ENCODE measurements at regions not wholly inside any gene's neighbourhood (a gene's known extent, or its start where the extent isn't known, plus 50 kb on each side); places are given as distances from the start of the nearest gene placed in this dataset.
"Not testable (repeated sequence)": the region's sequence is repeated elsewhere in the genome, so short reads cannot be mapped to it uniquely, and the experiment has no call there.

GRCh38 chr11:101707477-101707876 lies 123.7 kb upstream of the TRPC6 start:
- H3K4me3 ChIP-seq (replicated peaks in 1 of 2; ENCODE audit: low read depth in 1 of 2, low read length in 2 of 2): no peak overlapping the region
- H3K9me2 ChIP-seq (ENCODE audit: insufficient read depth): no peaks in the 10 kb centered on the region
- no peak overlapping the region for H2AFZ ChIP-seq (ENCODE audit: low read depth, low read length, poor library complexity, severe bottlenecking)
- H3K79me2 ChIP-seq (ENCODE audit: insufficient read depth, low read length): no peaks in the 10 kb centered on the region
- no peaks in the 10 kb centered on the region for H3K4me1 ChIP-seq (ENCODE audit: control insufficient read depth in 1 of 2, insufficient read depth in 2 of 2, low read length in 2 of 2)
- no peaks in the 10 kb centered on the region for H4K20me1 ChIP-seq (ENCODE audit: insufficient read depth)
- H3K36me3 ChIP-seq (ENCODE audit: control insufficient read depth in 1 of 2, insufficient read depth in 2 of 2, low read length in 2 of 2): no peaks in the 10 kb centered on the region
- CTCF ChIA-PET: no interaction called here
- H3K4me2 ChIP-seq (ENCODE audit: low read length): no peak overlapping the region
- no peak for DNase-seq (ENCODE audit: low read depth, low spot score)
- intact Hi-C loops (cut with micrococcal nuclease): no loop called here
- H3K27me3 ChIP-seq (ENCODE audit: insufficient read depth, low read length): no peaks in the 10 kb centered on the region
- no peak for TF ChIP-seq ZFX (IDR thresholded peaks at IDR 0.05)
- no peak for TF ChIP-seq POLR2A (IDR thresholded peaks at IDR 0.05; ENCODE audit: borderline replicate concordance, extremely low read depth, insufficient read depth, insufficient read length)
- TF ChIP-seq TCF7L2 (IDR thresholded peaks at IDR 0.05; ENCODE audit: borderline replicate concordance, extremely low read depth, insufficient read depth, insufficient read length): no peak
- TF ChIP-seq CBX3 (IDR thresholded peaks at IDR 0.05; ENCODE audit: low read depth): no peak
- H3K27ac ChIP-seq (ENCODE audit: low read depth, low read length): no peak overlapping the region
- no TSS peak for BruUV-seq (replicated peaks)
- POLR2A ChIA-PET: no interaction called here
- ATAC-seq: no peak
- RAD21 ChIA-PET (ENCODE audit: low non-redundant PET in 1 of 2, low total read pairs in 2 of 2, uncharacterized antibody in 2 of 2, unreplicated experiment in 2 of 2): no interaction called here
- no peak overlapping the region for H3K9ac ChIP-seq (ENCODE audit: low read length)
- no peaks in the 10 kb centered on the region for H3K9me3 ChIP-seq (ENCODE audit: control insufficient read depth in 1 of 2, insufficient read depth in 1 of 2, low read depth in 1 of 2, low read length in 2 of 2)

DNA sequence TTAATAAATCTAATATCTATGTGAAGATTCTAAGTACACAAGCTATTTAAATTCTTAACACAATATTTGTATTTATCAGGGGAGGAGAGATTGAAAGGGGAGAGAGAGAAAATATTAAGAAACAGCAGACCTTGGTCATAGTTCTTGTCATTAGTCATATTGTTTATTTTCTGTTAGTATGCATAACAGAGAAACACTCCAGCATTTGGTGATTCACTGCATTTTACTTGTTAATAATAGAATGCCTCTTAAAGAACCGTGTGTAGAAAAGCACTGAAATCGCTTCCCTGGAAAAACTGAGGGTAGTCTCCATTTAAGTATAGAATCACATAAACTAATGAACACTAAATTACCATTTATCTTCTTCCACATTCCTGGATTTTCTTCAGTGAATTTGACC lies 122.7 kb upstream of the TRPC6 start:
- H3K9ac ChIP-seq (ENCODE audit: low read length): no peak overlapping the region
- ChIA-PET POLR2A (no interaction called here), CTCF (no interaction called here), RAD21 (ENCODE audit: low non-redundant PET in 1 of 2, low total read pairs in 2 of 2, uncharacterized antibody in 2 of 2, unreplicated experiment in 2 of 2) (no interaction called here)
- no TSS peak for BruUV-seq (replicated peaks)
- no peak overlapping the region for H3K27ac ChIP-seq (ENCODE audit: low read depth, low read length)
- no peaks in the 10 kb centered on the region for H3K27me3 ChIP-seq (ENCODE audit: insufficient read depth, low read length)
- H2AFZ ChIP-seq (ENCODE audit: low read depth, low read length, poor library complexity, severe bottlenecking): no peak overlapping the region
- H3K9me3 ChIP-seq (ENCODE audit: control insufficient read depth in 1 of 2, insufficient read depth in 1 of 2, low read depth in 1 of 2, low read length in 2 of 2): no peaks in the 10 kb centered on the region
- no peaks in the 10 kb centered on the region for H3K79me2 ChIP-seq (ENCODE audit: insufficient read depth, low read length)
- H3K4me1 ChIP-seq (ENCODE audit: control insufficient read depth in 1 of 2, insufficient read depth in 2 of 2, low read length in 2 of 2): no peaks in the 10 kb centered on the region
- no peak overlapping the region for H3K4me3 ChIP-seq (replicated peaks in 1 of 2; ENCODE audit: low read depth in 1 of 2, low read length in 2 of 2)
- no peaks in the 10 kb centered on the region for H3K36me3 ChIP-seq (ENCODE audit: control insufficient read depth in 1 of 2, insufficient read depth in 2 of 2, low read length in 2 of 2)
- TF ChIP-seq JUND (IDR thresholded peaks at IDR 0.05): no peak
- intact Hi-C loops (cut with micrococcal nuclease): no loop called here
- DNase-seq (ENCODE audit: low read depth, low spot score) (no peak), ATAC-seq (no peak)
- H3K9me2 ChIP-seq (ENCODE audit: insufficient read depth): no peaks in the 10 kb centered on the region
- no peak overlapping the region for H3K4me2 ChIP-seq (ENCODE audit: low read length)
- H4K20me1 ChIP-seq (ENCODE audit: insufficient read depth): no peaks in the 10 kb centered on the region

DNA sequence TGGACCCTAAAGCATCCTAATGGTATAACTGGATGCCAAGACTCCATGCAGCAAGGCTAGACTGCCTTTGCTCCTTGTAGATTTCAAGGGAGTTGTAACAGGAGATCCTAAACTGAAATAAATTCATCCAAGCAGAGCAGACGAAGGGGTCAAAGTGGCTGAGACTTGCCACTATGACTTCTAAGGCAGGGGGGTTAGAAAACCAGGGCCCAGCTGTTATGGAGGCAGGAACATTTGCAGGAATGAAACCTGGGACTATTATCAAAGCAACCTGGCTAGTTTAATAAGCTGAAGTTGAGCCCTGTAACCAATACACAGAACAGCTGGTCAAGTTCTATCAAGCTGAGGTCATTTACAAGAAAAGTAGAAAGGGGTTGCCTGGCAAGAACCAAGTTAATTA lies 122.2 kb upstream of the TRPC6 start:
- ATAC-seq (no peak), DNase-seq (ENCODE audit: low read depth, low spot score) (no peak)
- ChIA-PET CTCF (no interaction called here), POLR2A (no interaction called here), RAD21 (ENCODE audit: low non-redundant PET in 1 of 2, low total read pairs in 2 of 2, uncharacterized antibody in 2 of 2, unreplicated experiment in 2 of 2) (no interaction called here)
- H3K4me3 ChIP-seq (replicated peaks in 1 of 2; ENCODE audit: low read depth in 1 of 2, low read length in 2 of 2): no peak overlapping the region
- intact Hi-C loops (cut with micrococcal nuclease): no loop called here
- no peak overlapping the region for H3K9ac ChIP-seq (ENCODE audit: low read length)
- H3K27ac ChIP-seq (ENCODE audit: low read depth, low read length): no peak overlapping the region
- no peaks in the 10 kb centered on the region for H3K9me3 ChIP-seq (ENCODE audit: control insufficient read depth in 1 of 2, insufficient read depth in 1 of 2, low read depth in 1 of 2, low read length in 2 of 2)
- H4K20me1 ChIP-seq (ENCODE audit: insufficient read depth): no peaks in the 10 kb centered on the region
- H3K36me3 ChIP-seq (ENCODE audit: control insufficient read depth in 1 of 2, insufficient read depth in 2 of 2, low read length in 2 of 2): no peaks in the 10 kb centered on the region
- TF ChIP-seq CBX3 (IDR thresholded peaks at IDR 0.05; ENCODE audit: low read depth) (no peak), MAX (IDR thresholded peaks at IDR 0.05) (no peak)
- H3K9me2 ChIP-seq (ENCODE audit: insufficient read depth): no peaks in the 10 kb centered on the region
- no peak overlapping the region for H2AFZ ChIP-seq (ENCODE audit: low read depth, low read length, poor library complexity, severe bottlenecking)
- no TSS peak for BruUV-seq (replicated peaks)
- no peaks in the 10 kb centered on the region for H3K4me1 ChIP-seq (ENCODE audit: control insufficient read depth in 1 of 2, insufficient read depth in 2 of 2, low read length in 2 of 2)
- no peaks in the 10 kb centered on the region for H3K79me2 ChIP-seq (ENCODE audit: insufficient read depth, low read length)
- H3K4me2 ChIP-seq (ENCODE audit: low read length): no peak overlapping the region
- no peaks in the 10 kb centered on the region for H3K27me3 ChIP-seq (ENCODE audit: insufficient read depth, low read length)

DNA sequence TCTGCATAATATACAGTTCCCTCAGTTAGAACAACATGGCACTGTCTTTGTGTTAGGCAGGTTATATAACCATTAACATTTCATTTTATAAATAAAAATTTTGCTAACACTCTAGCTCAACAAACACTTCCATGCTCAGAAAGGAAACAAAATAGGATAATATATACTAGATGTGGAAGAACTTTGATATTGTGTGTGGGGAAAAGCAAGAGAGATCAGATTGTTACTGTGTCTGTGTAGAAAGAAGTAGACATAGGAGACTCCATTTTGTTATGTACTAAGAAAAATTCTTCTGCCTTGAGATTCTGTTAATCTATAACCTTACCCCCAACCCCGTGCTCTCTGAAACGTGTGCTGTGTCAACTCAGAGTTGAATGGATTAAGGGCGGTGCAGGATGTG lies 111.1 kb upstream of the TRPC6 start:
- H3K9me3 ChIP-seq (ENCODE audit: control insufficient read depth in 1 of 2, insufficient read depth in 1 of 2, low read depth in 1 of 2, low read length in 2 of 2); H3K4me3 ChIP-seq (replicated peaks in 1 of 2; ENCODE audit: low read depth in 1 of 2, low read length in 2 of 2); intact Hi-C loops (cut with micrococcal nuclease); H3K79me2 ChIP-seq (ENCODE audit: insufficient read depth, low read length); RAD21 ChIA-PET (ENCODE audit: low non-redundant PET in 1 of 2, low total read pairs in 2 of 2, uncharacterized antibody in 2 of 2, unreplicated experiment in 2 of 2); H2AFZ ChIP-seq (ENCODE audit: low read depth, low read length, poor library complexity, severe bottlenecking); H3K27ac ChIP-seq (ENCODE audit: low read depth, low read length); H3K4me2 ChIP-seq (ENCODE audit: low read length); BruUV-seq (replicated peaks); H3K27me3 ChIP-seq (ENCODE audit: insufficient read depth, low read length); POLR2A ChIA-PET; H3K36me3 ChIP-seq (ENCODE audit: control insufficient read depth in 1 of 2, insufficient read depth in 2 of 2, low read length in 2 of 2); H3K4me1 ChIP-seq (ENCODE audit: control insufficient read depth in 1 of 2, insufficient read depth in 2 of 2, low read length in 2 of 2); H3K9ac ChIP-seq (ENCODE audit: low read length); DNase-seq (ENCODE audit: low read depth, low spot score); H4K20me1 ChIP-seq (ENCODE audit: insufficient read depth); ATAC-seq; CTCF ChIA-PET; H3K9me2 ChIP-seq (ENCODE audit: insufficient read depth): not testable (repeated sequence)
